ENCODE measurements at regions not wholly inside any gene's neighbourhood (a gene's known extent, or its start where the extent isn't known, plus 50 kb on each side); places are given as distances from the start of the nearest gene placed in this dataset.

GRCh38 chr2:220246386-220246785 lies 619.0 kb downstream of the SLC4A3 start:
- Histone ChIP-seq H3K4me3 (replicated peaks in 1 of 3) (no peak overlapping the region), H3K4me1 (no peaks in the 10 kb centered on the region), H3K9me3 (no peaks in the 10 kb centered on the region), H3K27me3 (no peaks in the 10 kb centered on the region), H3K36me3 (no peaks in the 10 kb centered on the region), H3K27ac (no peak overlapping the region)
- intact Hi-C loops (cut with DNase I), result no loop called here
- no peak for DNase-seq
- no peak for TF ChIP-seq POLR2A (IDR thresholded peaks at IDR 0.05)
- no peak for TF ChIP-seq CTCF (IDR thresholded peaks at IDR 0.05)
- WGBS, 2 donors, result 61 to 71% methylated on average over 1 of the region's 1 CpG

GRCh38 chr2:220247588-220248350 lies 620.3 kb downstream of the SLC4A3 start:
- Histone ChIP-seq H3K27ac (no peak overlapping the region), H3K4me1 (no peaks in the 10 kb centered on the region), H3K9me3 (no peaks in the 10 kb centered on the region), H3K4me3 (replicated peaks in 1 of 3) (no peak overlapping the region), H3K36me3 (no peaks in the 10 kb centered on the region), H3K27me3 (no peaks in the 10 kb centered on the region)
- intact Hi-C loops (cut with DNase I), result no loop called here
- TF ChIP-seq POLR2A (IDR thresholded peaks at IDR 0.05) (no peak), CTCF (IDR thresholded peaks at IDR 0.05) (no peak)
- 88 to 96% methylated on average over 3 of the region's 3 CpGs for WGBS, 2 donors
- DNase-seq, result no peak

- no peaks in the 10 kb centered on the region for H3K9me3 ChIP-seq
- H3K27ac ChIP-seq, result no peak overlapping the region
- no peak overlapping the region for H3K4me3 ChIP-seq (replicated peaks in 1 of 3)
- no peak for TF ChIP-seq CTCF (IDR thresholded peaks at IDR 0.05)
- no peak for TF ChIP-seq POLR2A (IDR thresholded peaks at IDR 0.05)
- H3K27me3 ChIP-seq, result no peaks in the 10 kb centered on the region
- intact Hi-C loops (cut with DNase I), result no loop called here
- H3K36me3 ChIP-seq, result no peaks in the 10 kb centered on the region
- H3K4me1 ChIP-seq, result no peaks in the 10 kb centered on the region
- 78 to 83% methylated on average over 2 of the region's 2 CpGs for WGBS, 2 donors
- no peak for DNase-seq
Observed at GRCh38 chr2:220259662-220260061, 632.2 kb downstream of the SLC4A3 start.

GRCh38 chr2:220263300-220263699 lies 635.9 kb downstream of the SLC4A3 start:
- no peak overlapping the region for H3K4me3 ChIP-seq (replicated peaks in 1 of 3)
- DNase-seq, result no peak
- no peaks in the 10 kb centered on the region for H3K27me3 ChIP-seq
- TF ChIP-seq POLR2A (IDR thresholded peaks at IDR 0.05), result no peak
- TF ChIP-seq CTCF (IDR thresholded peaks at IDR 0.05), result no peak
- 96% methylated on average over 6 of the region's 6 CpGs for WGBS, 2 donors
- no peak overlapping the region for H3K27ac ChIP-seq
- H3K9me3 ChIP-seq, result no peaks in the 10 kb centered on the region
- H3K36me3 ChIP-seq, result no peaks in the 10 kb centered on the region
- intact Hi-C loops (cut with DNase I), result no loop called here
- H3K4me1 ChIP-seq, result no peaks in the 10 kb centered on the region

GRCh38 chr2:220269367-220269766 lies 641.9 kb downstream of the SLC4A3 start:
- Histone ChIP-seq H3K9me3 (no peaks in the 10 kb centered on the region), H3K4me3 (replicated peaks in 1 of 3) (no peak overlapping the region), H3K4me1 (no peaks in the 10 kb centered on the region), H3K27ac (no peak overlapping the region), H3K36me3 (no peaks in the 10 kb centered on the region), H3K27me3 (no peaks in the 10 kb centered on the region)
- TF ChIP-seq CTCF (IDR thresholded peaks at IDR 0.05) (no peak), POLR2A (IDR thresholded peaks at IDR 0.05) (no peak)
- intact Hi-C loops (cut with DNase I), result no loop called here
- WGBS, 2 donors, result 73 to 80% methylated on average over 4 of the region's 4 CpGs
- DNase-seq, result no peak

All from thyroid gland (tissue), 4 donors.